Bronchial epithelial cell (primary cell): ENCODE measurements at regions not wholly inside any gene's neighbourhood (a gene's known extent, or its start where the extent isn't known, plus 50 kb on each side); places are given as distances from the start of the nearest gene placed in this dataset.

Experiments
- DNase-seq: peaks from one replicate; pipeline ENCODE4 v3.0.0-alpha.2; 2010; ENCODE audit warnings: low read depth
- FAIRE-seq: peaks from 2 replicates; lab custom pipeline; 2011; peaks lifted over from hg19 to GRCh38; lab: Jason Lieb, UNC
- H3K27me3 ChIP-seq: 2 replicates; pipeline ENCODE4 v1.5.1; 2011; ENCODE audit warnings: low read length; ENCODE audit not compliant: control insufficient read depth, insufficient read depth
- H3K36me3 ChIP-seq: 2 replicates; pipeline ENCODE4 v1.5.1; 2011; ENCODE audit warnings: low read length; ENCODE audit not compliant: control insufficient read depth, insufficient read depth
- H3K4me3 ChIP-seq: 2 replicates; pipeline ENCODE4 v1.5.1; 2011; ENCODE audit warnings: mild to moderate bottlenecking, low read depth, low read length, control low read depth
- TF ChIP-seq, protein P1 (sequence below): IDR thresholded peaks from 2 replicates; pipeline ENCODE4 v1.5.1; 2011; ENCODE audit warnings: mild to moderate bottlenecking, moderate library complexity, low read length, control low read depth, inconsistent platforms; ENCODE audit not compliant: insufficient read depth, severe bottlenecking

- Histone ChIP-seq H3K27me3 (no peaks in the 10 kb centered on the region), H3K4me3 (no peak overlapping the region), H3K36me3 (no peaks in the 10 kb centered on the region)
- TF ChIP-seq, protein P1, sequence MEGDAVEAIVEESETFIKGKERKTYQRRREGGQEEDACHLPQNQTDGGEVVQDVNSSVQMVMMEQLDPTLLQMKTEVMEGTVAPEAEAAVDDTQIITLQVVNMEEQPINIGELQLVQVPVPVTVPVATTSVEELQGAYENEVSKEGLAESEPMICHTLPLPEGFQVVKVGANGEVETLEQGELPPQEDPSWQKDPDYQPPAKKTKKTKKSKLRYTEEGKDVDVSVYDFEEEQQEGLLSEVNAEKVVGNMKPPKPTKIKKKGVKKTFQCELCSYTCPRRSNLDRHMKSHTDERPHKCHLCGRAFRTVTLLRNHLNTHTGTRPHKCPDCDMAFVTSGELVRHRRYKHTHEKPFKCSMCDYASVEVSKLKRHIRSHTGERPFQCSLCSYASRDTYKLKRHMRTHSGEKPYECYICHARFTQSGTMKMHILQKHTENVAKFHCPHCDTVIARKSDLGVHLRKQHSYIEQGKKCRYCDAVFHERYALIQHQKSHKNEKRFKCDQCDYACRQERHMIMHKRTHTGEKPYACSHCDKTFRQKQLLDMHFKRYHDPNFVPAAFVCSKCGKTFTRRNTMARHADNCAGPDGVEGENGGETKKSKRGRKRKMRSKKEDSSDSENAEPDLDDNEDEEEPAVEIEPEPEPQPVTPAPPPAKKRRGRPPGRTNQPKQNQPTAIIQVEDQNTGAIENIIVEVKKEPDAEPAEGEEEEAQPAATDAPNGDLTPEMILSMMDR, result no peak
- DNase-seq (no peak), FAIRE-seq (no peak)
Measured at GRCh38 chr12:127214186-127214585, 1052.8 kb upstream of the TMEM132C start.

DNA sequence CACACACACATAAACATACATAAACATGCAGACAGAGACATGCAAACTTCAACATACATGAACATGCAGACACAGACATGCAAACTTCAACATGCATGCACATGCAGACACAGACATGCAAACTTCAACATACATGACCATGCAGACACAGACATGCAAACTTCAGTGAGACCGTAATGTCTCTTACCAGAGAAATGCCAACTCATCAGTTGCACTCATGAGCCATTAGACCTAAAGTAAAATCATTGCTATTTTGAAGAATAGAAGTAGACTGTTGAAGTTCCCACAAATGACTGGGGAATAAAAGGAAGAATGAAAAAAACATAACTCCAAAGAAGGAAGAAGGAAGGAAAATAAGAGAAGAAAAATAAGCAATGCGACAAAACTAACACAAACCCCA is 1044.0 kb upstream of the TMEM132C start:
- FAIRE-seq (no peak), DNase-seq (no peak)
- H3K4me3 ChIP-seq, result no peak overlapping the region
- TF ChIP-seq, protein P1, result no peak
- H3K27me3 ChIP-seq, result no peaks in the 10 kb centered on the region
- H3K36me3 ChIP-seq, result no peaks in the 10 kb centered on the region

DNA sequence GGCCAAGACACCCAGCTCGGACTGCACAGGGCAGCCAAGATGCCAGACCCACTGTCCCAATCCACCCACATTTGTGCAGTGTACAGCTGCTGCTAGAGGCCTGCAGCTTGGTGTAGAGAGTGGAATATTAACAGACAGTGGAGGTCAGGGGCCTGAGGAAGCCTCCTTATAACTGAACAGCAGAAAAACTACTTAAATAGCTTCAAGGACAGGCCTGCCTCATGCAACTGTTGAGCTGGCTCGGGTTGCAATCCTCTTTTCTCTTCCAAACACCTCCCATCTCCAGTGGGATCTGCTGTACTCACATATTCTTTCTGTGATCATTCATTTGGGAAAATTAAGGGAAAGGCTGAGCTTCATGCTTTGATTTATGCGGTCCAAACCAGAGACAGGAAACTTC is 1043.2 kb upstream of the TMEM132C start:
- TF ChIP-seq, protein P1, result no peak
- H3K36me3 ChIP-seq, result no peaks in the 10 kb centered on the region
- no peaks in the 10 kb centered on the region for H3K27me3 ChIP-seq
- FAIRE-seq, result no peak
- no peak overlapping the region for H3K4me3 ChIP-seq
- no peak for DNase-seq

DNA sequence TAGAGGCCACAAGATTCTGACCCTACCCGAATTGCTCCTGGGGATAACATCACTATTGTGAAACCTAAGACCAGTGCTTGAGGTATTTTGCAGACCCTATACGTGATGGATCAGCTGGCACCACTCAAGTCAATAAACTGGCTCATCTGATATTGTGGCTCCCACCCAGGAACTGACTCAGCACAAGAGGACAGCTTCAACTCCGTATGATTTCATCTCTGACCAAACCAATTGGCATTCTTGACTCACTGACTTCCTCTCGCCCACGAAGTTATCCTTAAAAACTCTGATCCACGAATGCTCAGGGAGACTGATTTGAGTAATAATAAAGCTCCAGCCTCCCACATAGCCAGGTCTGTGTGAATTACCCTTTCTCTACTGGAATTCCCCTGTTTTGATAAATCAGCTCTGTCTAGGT is 1036.1 kb upstream of the TMEM132C start:
- FAIRE-seq, result peak; percentile 98

DNA sequence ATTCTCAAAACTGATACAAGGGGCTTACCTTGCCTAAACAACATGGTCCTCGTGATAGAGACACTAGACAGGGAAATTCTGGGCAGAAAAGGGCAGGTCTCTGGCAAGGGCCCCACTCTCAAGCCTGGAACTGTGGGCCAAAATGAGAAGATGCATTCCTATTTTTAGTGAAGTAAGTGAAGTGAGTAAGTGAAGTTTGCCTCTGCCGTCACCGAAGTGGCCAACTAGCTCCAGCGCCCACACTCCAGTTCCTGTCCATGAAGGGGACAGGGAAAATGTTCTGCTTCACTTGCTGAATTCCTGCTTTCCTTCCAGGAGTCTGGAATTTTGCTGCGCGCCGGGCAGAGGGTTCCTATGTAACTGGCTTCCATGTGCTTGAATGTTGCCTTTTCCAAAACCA is 1035.6 kb upstream of the TMEM132C start:
- no peak overlapping the region for H3K4me3 ChIP-seq
- no peak for FAIRE-seq
- TF ChIP-seq, protein P1, result no peak

More for the DNA sequence above, 1036.1 kb upstream of the TMEM132C start:
- TF ChIP-seq, protein P1, result no peak
- H3K4me3 ChIP-seq, result no peak overlapping the region
- no peaks in the 10 kb centered on the region for H3K36me3 ChIP-seq
- DNase-seq, result peak; percentile 99
- H3K27me3 ChIP-seq, result no peaks in the 10 kb centered on the region

GRCh38 chr12:127233016-127233415 is 1034.0 kb upstream of the TMEM132C start:
- TF ChIP-seq, protein P1, result no peak
- no peaks in the 10 kb centered on the region for H3K27me3 ChIP-seq
- H3K4me3 ChIP-seq, result no peak overlapping the region
- DNase-seq, result no peak
- no peaks in the 10 kb centered on the region for H3K36me3 ChIP-seq
- no peak for FAIRE-seq

More for the DNA sequence above, 1035.6 kb upstream of the TMEM132C start:
- H3K36me3 ChIP-seq, result no peaks in the 10 kb centered on the region
- no peak for DNase-seq
- H3K27me3 ChIP-seq, result no peaks in the 10 kb centered on the region
